ENCODE measurements at regions not wholly inside any gene's neighbourhood (a gene's known extent, or its start where the extent isn't known, plus 50 kb on each side); places are given as distances from the start of the nearest gene placed in this dataset.

DNA sequence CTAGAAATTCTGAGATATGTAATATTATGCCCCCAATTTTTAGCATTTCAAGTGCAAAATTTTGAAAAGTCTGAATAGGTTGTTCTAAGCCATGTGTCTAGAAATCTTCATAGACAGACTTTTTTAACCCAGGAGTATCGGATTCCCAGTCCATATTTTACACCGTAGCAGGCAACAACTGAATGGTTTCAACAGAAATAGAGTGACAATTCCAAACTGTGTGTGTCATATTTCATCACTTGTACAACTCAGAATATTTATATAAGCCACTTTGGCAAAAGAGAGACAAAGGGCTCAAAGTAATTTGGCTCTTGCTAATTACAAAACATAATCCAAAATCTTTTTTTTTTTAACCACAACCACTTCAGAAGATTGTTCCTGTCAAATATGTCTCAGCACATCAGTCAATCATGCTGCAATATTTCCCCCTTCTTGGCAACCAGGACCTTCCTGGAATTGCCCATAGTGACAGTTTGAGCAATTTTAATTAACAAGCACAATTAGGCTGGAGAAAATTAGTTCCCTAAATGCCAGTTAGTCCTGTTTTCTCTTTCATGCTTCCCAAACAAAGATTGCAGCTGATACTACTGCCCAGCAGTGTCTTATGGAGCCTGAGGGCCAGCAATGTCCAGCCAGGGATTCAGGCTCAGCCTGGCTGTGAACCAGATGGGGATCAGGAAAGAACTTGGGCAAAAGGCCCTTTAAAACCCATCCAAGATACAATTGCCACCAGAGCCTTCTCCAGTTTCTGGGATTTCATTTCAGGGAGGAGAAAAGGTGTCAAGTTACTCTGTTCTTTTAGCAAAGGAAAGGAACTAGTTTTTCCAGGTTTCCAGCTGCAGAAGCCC, 533.3 kb upstream of the GHITM start:
- Mint-ChIP-seq H3K4me1 (ENCODE audit: low read depth) (peaks cover 3% of the 10 kb centered on the region), H3K27me3 (no peaks in the 10 kb centered on the region), H3K36me3 (ENCODE audit: low read depth) (no peaks in the 10 kb centered on the region), H3K4me3 (no peak overlapping the region), H3K27ac (no peak overlapping the region), H3K9me3 (peaks cover 10% of the 10 kb centered on the region)
- DNase-seq = no peak

DNA sequence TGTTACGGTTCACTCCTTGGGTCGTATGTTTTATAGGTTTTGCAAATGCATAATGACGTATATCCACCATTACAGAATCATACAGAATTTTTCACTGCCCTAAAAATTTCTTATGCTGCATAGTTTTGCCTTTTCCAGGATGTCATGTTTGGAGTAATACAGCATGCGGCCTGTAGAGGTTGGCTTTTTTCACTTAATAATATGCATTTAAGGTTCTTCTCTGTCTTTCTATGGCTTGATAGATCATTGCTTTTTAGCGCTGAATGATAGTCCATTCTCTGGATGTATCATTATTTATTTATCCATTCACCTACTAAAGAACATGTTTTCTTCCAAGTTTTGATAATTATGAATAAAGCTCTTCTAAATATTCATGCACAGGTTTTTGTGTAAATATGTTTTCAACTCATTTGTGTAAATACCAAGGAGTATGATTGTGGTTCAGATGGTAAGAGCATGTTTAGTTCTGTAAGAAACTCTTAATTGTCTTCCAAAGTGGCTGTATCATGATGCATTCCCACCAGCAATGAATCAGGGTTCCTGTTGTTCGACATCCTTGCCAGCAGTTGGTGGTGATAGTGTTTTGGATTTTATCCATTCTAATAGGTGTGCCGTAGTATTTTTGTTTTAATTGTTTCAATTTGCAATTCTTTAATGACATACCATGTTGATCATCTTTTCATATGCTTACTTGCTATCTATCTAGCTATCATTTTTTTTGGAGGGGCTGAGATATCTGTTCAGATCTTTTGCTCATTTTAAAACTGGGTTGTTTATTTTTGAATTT, 531.2 kb upstream of the GHITM start:
- DNase-seq = no peak
- peaks cover 3% of the 10 kb centered on the region for H3K4me1 Mint-ChIP-seq (ENCODE audit: low read depth)
- H3K27me3 Mint-ChIP-seq = no peaks in the 10 kb centered on the region
- H3K27ac Mint-ChIP-seq = no peak overlapping the region
- H3K4me3 Mint-ChIP-seq = no peak overlapping the region
- H3K36me3 Mint-ChIP-seq (ENCODE audit: low read depth) = no peaks in the 10 kb centered on the region
- peaks cover 6% of the 10 kb centered on the region for H3K9me3 Mint-ChIP-seq

DNA sequence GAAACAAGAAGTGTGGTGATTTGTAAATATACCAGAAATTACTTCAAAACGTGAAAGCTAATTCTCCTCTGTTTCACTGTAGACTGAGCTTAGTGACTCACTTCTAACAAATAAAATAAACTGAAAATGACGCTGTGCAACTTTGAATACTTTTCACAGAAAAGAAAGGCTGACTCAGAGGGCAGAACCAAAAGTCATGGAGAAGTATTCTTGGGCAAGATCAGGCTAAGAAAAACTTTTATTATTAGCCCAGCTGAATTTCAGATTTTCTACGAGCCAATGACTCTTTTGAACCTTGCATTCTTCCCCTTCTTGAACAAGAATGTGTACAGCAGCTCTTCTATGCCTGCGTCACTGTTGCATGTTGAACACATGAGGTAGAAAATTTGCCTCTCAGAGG, 527.3 kb upstream of the GHITM start:
- Mint-ChIP-seq H3K27me3 (no peaks in the 10 kb centered on the region), H3K36me3 (ENCODE audit: low read depth) (no peaks in the 10 kb centered on the region), H3K9me3 (peaks cover 2% of the 10 kb centered on the region), H3K4me3 (no peak overlapping the region), H3K4me1 (ENCODE audit: low read depth) (no peaks in the 10 kb centered on the region), H3K27ac (no peak overlapping the region)
- DNase-seq = no peak

DNA sequence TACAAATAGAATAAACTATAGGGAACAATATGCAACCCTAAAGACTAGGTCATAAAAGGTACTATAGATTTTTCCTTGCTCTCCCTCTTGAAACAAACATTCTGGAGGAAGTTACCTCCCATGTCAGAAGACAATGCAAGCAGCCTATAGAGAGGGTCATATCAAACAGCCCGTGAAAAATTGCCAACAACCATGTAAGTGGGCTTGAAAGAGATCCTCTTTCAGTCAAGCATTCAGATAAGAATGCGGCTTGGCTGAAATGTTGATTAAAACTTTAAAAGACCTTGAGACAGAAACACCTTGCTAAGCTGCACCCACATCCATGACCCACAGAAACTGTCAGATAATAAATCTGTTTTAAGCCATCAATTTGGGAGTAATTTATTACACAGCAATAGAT, 526.6 kb upstream of the GHITM start:
- no peaks in the 10 kb centered on the region for H3K4me1 Mint-ChIP-seq (ENCODE audit: low read depth)
- no peak for DNase-seq
- no peaks in the 10 kb centered on the region for H3K36me3 Mint-ChIP-seq (ENCODE audit: low read depth)
- no peak overlapping the region for H3K27ac Mint-ChIP-seq
- no peak overlapping the region for H3K4me3 Mint-ChIP-seq
- H3K9me3 Mint-ChIP-seq = no peaks in the 10 kb centered on the region
- no peaks in the 10 kb centered on the region for H3K27me3 Mint-ChIP-seq

DNA sequence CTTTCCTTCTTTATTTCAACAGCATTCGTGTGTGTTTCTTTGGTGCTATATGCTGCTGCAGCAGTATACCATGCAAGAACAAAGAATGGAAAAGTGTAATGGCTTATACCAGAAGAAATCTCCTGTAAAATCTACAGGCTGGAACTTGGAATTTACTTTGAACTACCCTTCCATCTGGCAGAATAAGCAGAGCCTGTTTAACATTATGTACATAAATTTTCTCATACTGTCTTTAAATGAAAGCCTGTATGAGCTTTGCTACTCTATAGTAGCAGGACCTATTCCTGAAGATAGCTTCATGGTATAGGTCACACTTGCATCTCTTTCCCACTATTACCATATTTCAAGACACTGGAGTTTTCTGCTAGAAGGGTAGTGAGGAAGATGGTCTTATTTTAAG, 522.1 kb upstream of the GHITM start:
- no peak for DNase-seq
- H3K27ac Mint-ChIP-seq = no peak overlapping the region
- H3K9me3 Mint-ChIP-seq = no peaks in the 10 kb centered on the region
- no peaks in the 10 kb centered on the region for H3K36me3 Mint-ChIP-seq (ENCODE audit: low read depth)
- H3K4me1 Mint-ChIP-seq (ENCODE audit: low read depth) = no peaks in the 10 kb centered on the region
- no peak overlapping the region for H3K4me3 Mint-ChIP-seq
- no peaks in the 10 kb centered on the region for H3K27me3 Mint-ChIP-seq

DNA sequence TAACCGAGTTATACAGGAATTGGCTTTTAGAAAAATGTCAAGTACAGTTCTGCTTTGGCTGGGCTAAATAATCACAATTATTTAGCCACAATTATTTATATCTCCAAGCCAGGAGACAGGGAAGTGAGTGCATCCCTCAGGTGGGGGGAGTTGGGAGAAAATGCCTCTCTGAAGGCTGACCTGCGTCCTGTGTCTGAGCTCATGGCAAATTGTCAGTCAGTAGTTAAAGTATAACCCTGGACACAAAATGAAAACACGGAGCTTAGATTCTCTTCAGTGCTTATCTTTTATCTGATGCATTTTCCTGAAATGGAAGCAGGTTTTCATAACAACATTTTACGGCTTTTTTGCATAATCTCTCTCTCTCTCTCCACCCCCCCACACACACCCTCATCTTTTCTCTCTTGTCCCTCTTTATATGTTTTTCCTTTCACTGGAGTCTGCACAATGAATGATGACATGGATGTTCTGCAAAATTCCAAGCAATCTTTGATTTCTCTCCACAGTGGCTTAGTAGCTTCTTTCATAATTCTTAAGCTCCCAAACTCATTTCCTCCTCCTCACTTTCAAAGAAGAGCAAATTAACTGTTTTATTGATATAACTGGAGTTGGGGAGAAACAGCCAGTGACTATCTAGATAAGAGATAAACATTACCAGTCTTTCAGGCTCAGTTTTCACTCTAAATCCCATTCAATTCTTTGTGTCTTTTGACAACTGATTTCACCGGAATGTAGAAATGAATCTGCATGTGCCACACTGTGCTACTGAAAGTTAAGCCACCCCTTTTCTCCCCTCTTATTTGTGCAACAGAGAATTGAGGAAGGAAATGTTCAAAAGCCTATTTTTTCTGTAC, 521.4 kb upstream of the GHITM start:
- Mint-ChIP-seq H3K27ac (no peak overlapping the region), H3K9me3 (no peaks in the 10 kb centered on the region), H3K4me3 (no peak overlapping the region), H3K4me1 (ENCODE audit: low read depth) (no peaks in the 10 kb centered on the region), H3K27me3 (no peaks in the 10 kb centered on the region), H3K36me3 (ENCODE audit: low read depth) (no peaks in the 10 kb centered on the region)
- no peak for DNase-seq

DNA sequence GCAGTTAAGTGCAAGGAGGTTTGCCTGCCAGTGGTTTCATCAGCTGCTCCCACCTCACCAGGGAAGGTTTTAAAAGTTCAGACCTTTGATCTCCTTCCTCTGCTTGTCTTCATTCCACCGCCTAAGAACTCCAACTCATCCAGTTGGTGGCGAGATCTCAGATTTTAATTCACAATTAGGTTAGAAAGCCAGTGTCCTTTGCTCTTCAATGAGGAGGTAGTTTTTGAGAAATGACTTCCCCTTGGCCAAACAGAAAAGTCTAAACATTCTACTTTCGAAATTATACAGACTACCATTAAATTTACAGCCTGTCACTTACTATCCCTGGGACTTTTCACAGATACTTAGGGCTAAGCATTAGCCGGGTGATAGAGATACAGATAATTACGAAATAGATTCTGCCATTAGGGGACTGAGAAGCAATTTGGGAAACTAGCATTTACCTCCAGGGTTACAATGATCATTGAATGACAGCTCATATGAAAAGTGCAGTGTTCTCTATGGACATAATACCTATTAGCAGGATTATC, 513.4 kb upstream of the GHITM start:
- no peak for DNase-seq
- H3K9me3 Mint-ChIP-seq = peaks cover 3% of the 10 kb centered on the region
- H3K4me1 Mint-ChIP-seq (ENCODE audit: low read depth) = no peaks in the 10 kb centered on the region
- H3K27ac Mint-ChIP-seq = no peak overlapping the region
- H3K27me3 Mint-ChIP-seq = no peaks in the 10 kb centered on the region
- H3K36me3 Mint-ChIP-seq (ENCODE audit: low read depth) = no peaks in the 10 kb centered on the region
- H3K4me3 Mint-ChIP-seq = no peak overlapping the region

DNA sequence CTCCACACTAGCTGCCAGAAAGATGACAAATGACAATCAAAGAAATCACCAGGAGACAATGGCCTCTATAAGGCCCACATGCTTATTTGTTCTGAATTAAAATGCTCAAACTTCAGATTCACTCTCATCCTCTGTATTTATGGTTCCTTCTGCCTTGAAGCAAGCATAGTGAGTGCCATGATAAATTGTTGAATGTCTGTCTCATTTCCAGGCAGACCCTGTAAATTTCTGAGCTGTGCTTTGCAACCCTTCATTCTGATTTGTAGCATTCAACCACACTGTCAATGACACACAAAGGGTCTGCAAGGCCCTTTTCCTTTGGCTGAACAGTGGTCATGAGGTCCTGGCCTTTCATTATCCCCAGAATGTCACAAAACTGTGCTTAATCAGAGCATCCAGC, 506.6 kb upstream of the GHITM start:
- Mint-ChIP-seq H3K9me3 (peaks cover 3% of the 10 kb centered on the region), H3K4me3 (no peak overlapping the region), H3K27ac (no peak overlapping the region), H3K36me3 (ENCODE audit: low read depth) (no peaks in the 10 kb centered on the region), H3K4me1 (ENCODE audit: low read depth) (no peaks in the 10 kb centered on the region), H3K27me3 (no peaks in the 10 kb centered on the region)
- no peak for DNase-seq

DNA sequence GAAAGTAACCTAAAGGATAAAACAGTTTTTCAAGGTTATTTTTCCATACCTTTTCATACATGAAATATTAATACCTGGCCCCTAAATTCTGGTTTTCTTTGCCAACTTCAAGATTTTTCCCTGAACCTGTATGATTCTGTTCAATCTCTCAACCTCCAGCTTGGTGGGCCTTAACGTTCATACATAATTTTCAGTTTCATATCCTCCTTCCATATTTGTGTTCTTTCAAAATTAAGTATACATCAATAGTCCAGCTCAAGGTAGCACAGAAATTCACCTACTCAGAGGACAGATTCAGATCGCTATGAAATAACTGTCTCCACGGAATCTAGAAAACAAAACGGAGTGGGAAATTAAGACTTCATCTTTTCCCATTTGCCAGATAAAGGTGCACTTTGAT, 505.8 kb upstream of the GHITM start:
- no peak overlapping the region for H3K4me3 Mint-ChIP-seq
- no peaks in the 10 kb centered on the region for H3K27me3 Mint-ChIP-seq
- no peak for DNase-seq
- H3K4me1 Mint-ChIP-seq (ENCODE audit: low read depth) = no peaks in the 10 kb centered on the region
- peaks cover 3% of the 10 kb centered on the region for H3K9me3 Mint-ChIP-seq
- H3K36me3 Mint-ChIP-seq (ENCODE audit: low read depth) = no peaks in the 10 kb centered on the region
- H3K27ac Mint-ChIP-seq = no peak overlapping the region

DNA sequence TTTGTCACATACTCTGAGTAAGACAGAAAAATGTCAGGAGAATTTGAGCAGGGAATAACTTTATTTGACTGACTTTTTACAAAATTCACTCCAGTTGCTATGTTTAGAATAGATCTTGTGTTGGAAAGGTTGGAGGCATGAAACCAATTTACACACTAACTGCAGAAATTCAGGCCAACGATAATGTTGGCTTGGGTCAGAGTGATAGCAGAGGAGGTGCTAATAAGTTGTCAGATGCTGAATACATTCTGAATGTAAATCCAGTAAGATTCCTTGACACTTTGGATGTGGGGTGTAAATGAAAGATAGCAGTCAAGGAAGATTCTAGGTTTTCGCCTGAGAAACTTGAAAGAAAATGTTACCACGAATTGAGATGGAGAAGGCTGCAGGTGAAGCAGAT, 502.5 kb upstream of the GHITM start:
- Mint-ChIP-seq H3K27ac (no peak overlapping the region), H3K27me3 (no peaks in the 10 kb centered on the region), H3K36me3 (ENCODE audit: low read depth) (no peaks in the 10 kb centered on the region), H3K9me3 (no peaks in the 10 kb centered on the region), H3K4me1 (ENCODE audit: low read depth) (no peaks in the 10 kb centered on the region), H3K4me3 (no peak overlapping the region)
- no peak for DNase-seq

DNA sequence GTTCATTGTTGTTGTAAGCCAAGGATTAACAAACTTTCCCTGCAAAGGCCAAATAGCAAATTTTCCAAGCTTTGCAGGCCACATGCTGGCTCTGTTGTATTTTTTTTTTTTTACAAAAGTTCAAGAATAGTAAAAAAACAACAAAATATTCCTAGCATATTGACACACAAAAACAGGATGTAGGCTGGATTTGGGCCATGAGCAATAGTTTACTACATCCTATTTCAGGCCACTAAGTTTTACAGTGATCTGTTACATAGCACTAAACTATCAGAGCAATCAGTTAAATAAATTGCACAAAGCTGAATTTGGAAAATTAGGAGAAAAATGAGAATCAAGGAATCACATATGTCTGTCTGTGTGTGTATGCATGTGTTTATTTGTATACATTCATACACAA, 491.8 kb upstream of the GHITM start:
- Mint-ChIP-seq H3K4me1 (ENCODE audit: low read depth) (no peaks in the 10 kb centered on the region), H3K9me3 (peaks cover 3% of the 10 kb centered on the region), H3K27me3 (no peaks in the 10 kb centered on the region), H3K4me3 (no peak overlapping the region), H3K27ac (no peak overlapping the region), H3K36me3 (ENCODE audit: low read depth) (no peaks in the 10 kb centered on the region)
- no peak for DNase-seq

DNA sequence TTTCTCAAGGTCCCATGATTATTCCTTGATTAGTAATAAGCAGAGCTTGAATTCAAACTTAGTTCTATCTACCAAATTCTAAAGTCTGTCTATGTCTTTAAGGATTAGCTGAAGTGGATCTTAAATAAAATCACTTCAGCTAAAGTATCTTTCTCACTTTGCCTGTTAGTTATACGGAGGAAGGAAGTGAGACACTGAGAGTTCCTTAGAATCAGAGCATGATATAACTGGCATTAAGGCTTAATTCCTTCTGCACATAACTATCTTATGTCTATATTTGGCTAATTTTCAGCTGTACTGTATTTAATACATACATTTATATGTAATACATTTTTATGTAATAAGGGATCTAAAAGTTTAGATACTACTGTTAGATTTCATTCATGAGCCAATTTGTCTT, 491.1 kb upstream of the GHITM start:
- peaks cover 3% of the 10 kb centered on the region for H3K9me3 Mint-ChIP-seq
- H3K27me3 Mint-ChIP-seq = no peaks in the 10 kb centered on the region
- H3K36me3 Mint-ChIP-seq (ENCODE audit: low read depth) = no peaks in the 10 kb centered on the region
- DNase-seq = no peak
- H3K27ac Mint-ChIP-seq = no peak overlapping the region
- no peak overlapping the region for H3K4me3 Mint-ChIP-seq
- no peaks in the 10 kb centered on the region for H3K4me1 Mint-ChIP-seq (ENCODE audit: low read depth)

DNA sequence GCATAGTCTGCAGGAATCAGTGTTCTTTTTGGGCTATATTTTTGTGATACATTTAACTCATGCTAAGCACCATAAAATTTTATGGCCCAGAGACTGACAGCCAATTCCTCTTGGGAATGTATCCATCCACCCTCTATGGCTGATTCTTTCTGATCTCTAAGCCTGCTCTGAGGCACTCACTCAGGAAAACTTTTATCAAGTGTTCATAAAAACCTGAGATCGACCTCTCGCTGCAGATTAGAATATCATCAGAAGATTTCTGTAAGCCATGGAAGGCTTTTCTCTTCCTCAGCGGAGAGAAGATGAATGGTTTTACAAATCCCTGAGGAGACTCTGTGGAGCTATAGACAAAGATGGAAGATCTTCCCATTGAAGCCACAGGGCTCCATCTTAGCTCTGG, 489.8 kb upstream of the GHITM start:
- H3K27me3 Mint-ChIP-seq = no peaks in the 10 kb centered on the region
- H3K4me1 Mint-ChIP-seq (ENCODE audit: low read depth) = no peaks in the 10 kb centered on the region
- no peak overlapping the region for H3K27ac Mint-ChIP-seq
- no peaks in the 10 kb centered on the region for H3K36me3 Mint-ChIP-seq (ENCODE audit: low read depth)
- peaks cover 3% of the 10 kb centered on the region for H3K9me3 Mint-ChIP-seq
- no peak for DNase-seq
- H3K4me3 Mint-ChIP-seq = no peak overlapping the region

DNA sequence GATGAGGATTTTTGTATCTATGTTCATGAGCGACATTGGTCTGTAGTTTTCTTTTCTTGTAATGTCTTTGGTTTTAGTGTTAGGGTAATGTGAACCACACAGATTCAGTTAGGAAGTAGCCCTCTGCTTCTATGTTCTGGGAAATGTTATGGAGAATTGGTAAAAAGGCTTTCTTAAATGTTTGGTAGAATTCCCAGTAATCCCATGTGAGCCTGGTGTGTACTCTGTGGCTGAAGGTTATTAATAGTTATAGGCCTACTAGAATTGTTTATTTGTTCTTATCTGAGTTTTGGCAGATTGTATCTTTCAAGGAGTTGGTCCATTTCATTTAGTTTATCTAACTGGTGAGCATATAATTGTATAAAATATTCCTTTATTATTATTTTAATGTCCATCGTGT, 484.6 kb upstream of the GHITM start:
- Mint-ChIP-seq H3K36me3 (ENCODE audit: low read depth) (no peaks in the 10 kb centered on the region), H3K4me1 (ENCODE audit: low read depth) (no peaks in the 10 kb centered on the region), H3K27me3 (no peaks in the 10 kb centered on the region), H3K27ac (no peak overlapping the region), H3K9me3 (no peaks in the 10 kb centered on the region), H3K4me3 (no peak overlapping the region)
- DNase-seq = no peak

Measured in activated T-cell treated with anti-CD3 and anti-CD28 coated beads, Interleukin-2, amount 50 U/mL, for 24 hours (primary cell).